GM15510 (cell line): ENCODE measurements at regions not wholly inside any gene's neighbourhood (a gene's known extent, or its start where the extent isn't known, plus 50 kb on each side); places are given as distances from the start of the nearest gene placed in this dataset.

Experiments
- POLR2A ChIP-seq: IDR thresholded peaks from 3 replicates; pipeline ENCODE4 v1.6.1; 2011; ENCODE audit warnings: borderline replicate concordance; ENCODE audit not compliant: insufficient read length; ENCODE audit errors: extremely low read depth

DNA sequence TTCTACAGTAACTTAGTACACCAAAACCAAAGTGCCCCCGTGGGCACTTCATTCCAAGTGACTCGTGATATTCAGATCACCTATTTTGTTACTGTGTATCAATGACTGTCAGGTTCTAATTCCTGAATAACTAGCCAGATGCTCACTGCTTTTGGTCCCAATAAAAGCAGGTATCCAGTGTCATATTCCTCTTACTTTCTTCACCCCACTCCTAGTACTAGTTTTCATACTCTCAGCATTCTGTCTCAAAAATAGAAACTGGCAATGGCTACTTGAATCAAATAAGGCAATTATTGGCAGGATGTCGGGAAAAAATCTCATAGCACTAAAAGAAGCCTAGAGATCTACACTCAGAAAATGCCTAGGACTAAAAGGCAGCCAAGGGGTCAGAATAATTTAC lies 84.6 kb downstream of the ZNF467 start:
- TF ChIP-seq POLR2A: no peak

DNA sequence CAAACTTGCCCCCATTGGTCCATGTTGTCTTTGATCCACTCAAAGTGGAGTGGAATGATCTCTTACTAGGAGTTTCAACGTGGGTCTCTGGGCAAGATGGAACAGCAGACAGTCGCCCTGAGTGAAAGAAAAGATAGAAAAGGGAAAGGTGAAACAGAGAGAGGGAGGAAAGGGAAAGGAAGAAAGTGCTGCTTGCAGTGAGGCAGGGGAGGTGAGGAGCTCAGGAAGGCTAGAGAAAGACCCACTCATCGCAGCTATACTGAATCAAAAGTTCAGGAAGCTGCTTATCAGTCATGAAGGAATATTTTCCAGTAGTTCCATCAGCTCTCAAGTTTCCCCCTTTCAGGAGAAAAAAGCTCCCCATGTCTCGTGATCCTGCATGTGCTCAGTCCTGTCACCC lies 86.9 kb downstream of the ZNF467 start:
- TF ChIP-seq POLR2A: no peak

DNA sequence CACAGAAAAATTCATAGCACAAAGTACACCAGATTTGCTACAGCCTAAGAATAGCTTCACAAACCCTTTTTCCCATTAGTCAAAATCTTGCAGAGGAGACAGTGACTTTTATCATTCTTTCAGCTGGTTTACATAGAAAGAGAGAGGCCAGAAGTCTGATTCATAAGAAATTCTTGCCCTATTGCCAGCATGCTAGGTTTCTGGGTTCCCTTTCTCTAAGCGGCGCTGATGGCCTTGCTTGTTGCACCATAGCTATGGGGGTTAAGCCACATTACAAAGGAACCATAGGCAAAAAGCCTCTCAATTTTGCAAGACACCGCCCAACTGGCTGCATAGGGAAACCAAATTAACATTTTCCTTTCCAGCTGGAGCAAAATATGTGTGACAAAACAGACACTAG lies 87.4 kb downstream of the ZNF467 start:
- no peak for TF ChIP-seq POLR2A

DNA sequence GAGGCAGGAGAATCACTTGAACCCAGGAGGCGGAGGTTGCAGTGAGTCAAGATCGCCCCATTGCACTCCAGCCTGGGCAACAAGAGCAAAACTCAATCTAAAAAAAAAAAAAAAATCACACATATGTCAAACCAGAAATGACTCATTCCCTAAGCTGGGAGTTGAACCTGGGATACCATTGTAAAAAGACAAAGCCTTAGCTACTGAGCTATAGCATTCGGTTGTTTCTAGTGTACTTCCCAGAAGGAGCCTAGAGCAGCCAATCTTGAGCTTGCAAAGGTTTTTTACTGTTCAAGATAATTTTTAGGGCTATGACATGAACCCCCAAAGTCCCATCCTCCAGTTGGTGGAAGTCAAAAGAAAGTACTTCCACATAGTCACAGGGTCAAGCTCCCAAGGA lies 87.9 kb downstream of the ZNF467 start:
- no peak for TF ChIP-seq POLR2A

DNA sequence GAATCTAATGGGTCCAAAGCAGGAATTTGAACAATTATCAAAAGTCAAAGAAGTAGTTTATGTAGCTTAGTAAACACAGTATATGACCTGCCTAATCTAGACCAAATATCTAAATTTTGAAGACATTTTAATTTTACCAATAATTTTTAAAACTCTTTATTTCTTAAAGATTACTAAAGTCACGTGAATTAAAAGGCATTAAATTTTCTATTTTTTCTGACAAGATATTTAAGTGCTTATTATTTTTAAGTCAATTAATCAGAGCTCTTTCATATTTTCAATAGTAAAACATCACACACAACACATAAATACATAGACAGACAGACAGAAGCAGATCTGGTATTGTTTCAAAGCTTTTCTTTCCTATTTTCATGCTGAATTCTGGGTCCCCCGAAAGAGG lies 89.5 kb downstream of the ZNF467 start:
- no peak for TF ChIP-seq POLR2A

DNA sequence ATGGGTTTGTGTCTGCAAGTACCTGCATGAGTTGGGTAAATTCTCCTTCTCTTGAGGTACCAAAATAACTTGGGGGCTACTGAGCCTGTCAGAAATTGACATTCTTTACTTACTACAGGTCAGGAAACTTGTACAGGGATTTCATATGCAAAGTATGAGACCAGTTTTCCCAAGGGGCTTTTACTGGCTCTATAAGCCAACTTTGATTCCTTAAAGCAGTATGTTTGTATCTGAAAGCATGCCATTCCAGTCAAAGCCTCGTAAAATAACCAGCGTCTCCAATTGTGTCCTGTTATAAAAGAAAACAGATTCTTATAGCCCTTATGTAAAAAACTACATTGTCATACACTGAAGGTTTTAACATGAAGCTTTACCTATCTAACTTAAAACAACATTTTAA lies 90.2 kb downstream of the ZNF467 start:
- TF ChIP-seq POLR2A: no peak

DNA sequence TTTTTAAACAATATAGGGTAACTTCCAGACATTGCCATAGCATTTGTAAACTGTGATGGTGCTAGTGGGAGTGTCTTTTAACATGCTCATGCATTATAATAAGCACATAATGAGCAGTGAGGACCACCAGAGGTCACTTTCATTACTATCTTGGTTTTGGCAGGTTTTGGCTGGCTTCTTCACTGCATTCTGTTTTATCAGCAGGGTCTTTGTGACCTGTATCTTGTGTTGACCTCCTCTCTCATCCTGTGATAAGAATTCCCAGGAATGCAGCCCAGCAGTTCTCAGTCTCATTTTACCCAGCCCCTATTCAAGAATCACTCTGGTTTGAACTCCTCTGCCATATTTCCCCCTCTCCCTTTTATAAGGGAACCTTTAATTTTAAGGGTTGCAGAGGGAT lies 91.3 kb downstream of the ZNF467 start:
- no peak for TF ChIP-seq POLR2A

DNA sequence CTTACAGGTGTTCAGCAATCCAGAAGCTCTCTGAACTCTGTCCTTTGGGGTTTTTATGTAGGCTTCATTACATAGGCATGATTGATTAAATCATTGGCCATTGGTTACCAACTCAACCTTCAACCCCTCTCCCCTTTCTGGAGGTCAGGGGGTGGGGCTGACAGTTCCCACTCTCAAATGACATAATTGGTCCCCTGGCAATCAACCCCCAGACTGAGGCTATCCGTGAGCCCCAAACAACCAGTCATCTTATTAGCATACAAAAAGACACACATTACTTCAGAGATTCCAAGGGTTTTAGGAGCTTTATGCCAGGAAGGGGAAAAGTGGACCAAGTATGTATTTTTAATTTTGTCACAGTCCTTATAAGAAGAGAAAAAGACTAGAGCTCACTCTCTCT lies 92.1 kb downstream of the ZNF467 start:
- TF ChIP-seq POLR2A: no peak

DNA sequence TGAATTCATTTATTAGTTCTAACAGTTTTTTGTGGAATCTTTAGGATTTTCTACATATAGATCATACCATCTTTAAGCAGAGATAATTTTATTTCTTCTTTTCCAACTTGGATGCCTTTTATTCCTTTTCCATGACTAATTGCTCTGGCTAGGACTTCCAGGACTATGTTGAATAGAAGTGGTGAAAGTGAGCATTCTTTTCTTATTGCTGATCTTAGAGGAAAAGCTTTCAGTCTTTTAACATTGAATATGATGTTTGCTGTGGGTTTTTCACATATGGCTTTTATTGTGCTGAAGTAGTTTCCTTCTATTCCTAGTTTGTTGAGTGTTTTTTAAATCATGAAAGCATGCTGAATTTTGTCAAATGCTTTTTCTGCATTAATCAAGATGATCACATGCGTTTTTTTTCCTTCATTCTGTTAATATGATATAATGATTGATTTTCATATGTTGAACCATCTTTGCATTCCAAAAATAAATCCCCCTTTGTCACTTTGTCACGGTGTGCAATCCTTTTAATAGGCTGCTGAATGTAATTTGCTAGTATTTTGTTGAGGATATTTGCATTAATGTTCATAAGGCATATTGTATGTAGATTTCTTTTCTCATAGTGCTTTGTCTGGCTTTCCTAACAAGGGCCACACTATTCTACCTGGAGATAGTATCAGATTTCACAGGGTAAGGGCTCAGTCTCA lies 92.9 kb downstream of the ZNF467 start:
- no peak for TF ChIP-seq POLR2A

DNA sequence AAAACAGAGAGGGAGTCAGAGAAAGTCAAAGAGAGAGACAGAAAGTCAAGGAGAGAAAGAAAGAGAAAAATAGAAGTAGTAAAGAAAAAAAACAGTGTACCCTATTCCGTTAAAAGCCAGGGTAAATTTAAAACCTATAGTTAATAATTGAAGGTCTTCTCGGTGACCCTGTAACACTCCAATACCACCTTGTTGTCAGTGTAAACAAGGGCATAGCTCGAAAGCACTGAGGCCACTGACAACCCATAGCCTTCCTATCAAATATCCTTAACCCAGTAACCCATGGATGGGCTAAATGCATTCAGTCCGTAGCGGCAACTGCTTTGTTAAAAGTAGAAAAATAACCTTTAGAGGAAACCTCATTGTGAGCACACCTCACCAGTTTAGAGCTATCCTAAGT lies 100.4 kb downstream of the ZNF467 start:
- no peak for TF ChIP-seq POLR2A

DNA sequence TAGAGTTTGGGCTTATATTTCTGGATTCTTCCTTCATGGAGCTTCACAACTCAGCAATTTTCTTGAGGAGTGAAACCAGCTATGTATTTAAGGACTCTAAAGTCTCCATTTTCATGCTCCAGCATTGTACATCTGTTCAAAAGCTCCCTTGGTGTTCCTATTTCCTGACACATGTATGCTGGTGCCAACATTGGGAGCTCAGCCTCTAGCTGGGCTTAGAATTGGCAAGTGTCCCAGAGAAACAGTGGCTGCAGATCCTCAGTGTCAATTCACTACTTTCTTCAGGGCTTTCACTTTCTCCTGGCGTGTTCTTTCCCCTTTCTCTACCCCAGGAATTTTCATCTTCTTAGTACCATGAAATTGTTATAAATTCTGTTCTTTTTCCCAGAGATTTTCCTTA lies 103.1 kb downstream of the ZNF467 start:
- no peak for TF ChIP-seq POLR2A

DNA sequence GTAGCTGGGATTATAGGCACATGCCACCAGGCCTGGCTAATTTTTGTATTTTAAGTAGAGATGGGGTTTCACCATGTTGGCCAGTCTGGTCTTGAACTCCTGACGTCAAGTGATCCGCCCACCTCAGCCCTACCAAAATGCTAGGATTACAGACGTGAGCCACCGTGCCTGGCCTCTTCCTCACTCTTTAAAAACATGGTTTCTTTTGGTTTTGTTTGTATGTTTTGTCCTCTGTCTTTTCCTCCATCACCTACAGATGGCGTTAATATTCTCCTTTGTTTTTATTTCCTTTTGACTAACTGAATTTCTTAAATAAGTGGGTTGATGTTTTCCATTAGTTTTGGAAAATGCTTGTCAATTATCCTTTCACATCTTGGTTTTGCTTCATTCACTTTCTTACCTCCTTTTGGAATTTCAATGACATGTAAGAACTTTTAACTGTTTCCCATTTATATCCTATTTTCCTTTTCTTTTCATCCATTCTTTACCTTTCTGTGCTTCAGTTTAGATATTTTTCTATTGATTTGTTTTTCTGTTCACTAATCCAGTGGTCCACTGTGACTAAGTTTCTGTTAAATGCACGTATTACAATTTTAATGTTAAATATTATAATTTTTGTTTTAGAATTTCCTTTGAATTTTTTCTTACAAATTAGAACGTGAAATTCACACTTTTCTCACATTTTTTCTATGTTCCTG lies 104.1 kb downstream of the ZNF467 start:
- no peak for TF ChIP-seq POLR2A

DNA sequence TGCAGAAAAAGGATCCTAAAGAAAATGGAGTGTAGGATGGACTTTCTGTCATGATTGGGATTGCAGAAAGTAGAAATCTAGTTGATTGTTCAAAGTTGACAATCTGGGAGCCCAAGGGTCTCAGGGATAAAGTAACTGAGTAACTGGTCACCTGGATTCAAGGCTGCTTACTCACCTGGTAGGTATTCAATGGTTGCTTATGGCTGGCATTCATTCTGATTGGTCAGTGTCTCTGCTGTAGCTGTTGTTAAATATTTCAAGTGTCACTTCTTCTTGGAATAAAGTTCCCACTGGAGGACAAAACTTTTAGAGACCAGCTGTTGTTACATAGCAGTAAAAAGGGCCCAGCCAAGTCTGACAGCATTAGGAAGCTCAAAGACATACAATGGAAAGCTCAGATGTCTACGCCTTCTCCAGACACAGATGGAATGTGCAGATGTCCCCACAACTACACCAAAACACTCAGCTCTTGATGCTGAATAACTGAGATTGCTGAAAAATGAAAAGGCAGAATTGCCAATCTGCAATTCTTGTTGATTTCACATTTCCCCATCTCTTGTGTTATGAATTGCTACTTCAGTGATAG lies 106.9 kb downstream of the ZNF467 start:
- TF ChIP-seq POLR2A: no peak

DNA sequence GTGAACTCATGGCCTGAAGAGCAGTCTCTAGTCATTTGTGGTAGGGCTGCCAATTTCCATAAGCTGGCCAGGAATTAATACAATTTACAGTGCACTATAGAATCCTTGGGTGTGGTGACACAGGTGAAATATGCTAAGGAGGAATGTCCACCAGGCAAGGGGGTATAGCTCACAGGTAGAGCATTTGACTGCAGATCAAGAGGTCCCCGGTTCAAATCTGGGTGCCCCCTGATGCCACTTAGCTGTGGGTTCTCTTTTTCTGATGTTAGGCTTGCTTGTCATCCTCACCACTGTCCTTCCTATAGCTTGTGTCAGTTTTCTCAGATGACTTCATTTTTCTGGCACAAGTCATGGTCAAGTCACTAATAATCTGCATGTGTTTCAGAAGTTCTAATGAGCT lies 108.7 kb downstream of the ZNF467 start:
- TF ChIP-seq POLR2A: no peak

DNA sequence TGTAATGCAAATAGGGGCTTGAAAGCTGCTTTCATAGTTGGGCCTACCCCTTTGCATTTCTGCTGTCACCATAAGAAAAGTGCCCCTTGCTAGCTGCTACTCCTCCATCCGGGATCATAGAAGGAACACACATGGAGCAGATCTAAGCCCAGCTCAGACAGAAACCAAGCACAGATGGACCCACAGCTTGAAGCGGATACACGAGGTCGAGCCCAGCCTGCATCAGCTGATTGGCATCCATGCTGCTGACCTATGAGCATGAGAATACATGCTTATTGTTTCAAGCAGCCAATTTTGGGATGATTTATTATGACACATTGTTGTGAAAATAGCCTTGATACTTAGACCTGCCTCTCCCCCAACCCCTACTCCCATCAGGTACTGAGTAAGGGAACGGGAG lies 109.2 kb downstream of the ZNF467 start:
- no peak for TF ChIP-seq POLR2A

DNA sequence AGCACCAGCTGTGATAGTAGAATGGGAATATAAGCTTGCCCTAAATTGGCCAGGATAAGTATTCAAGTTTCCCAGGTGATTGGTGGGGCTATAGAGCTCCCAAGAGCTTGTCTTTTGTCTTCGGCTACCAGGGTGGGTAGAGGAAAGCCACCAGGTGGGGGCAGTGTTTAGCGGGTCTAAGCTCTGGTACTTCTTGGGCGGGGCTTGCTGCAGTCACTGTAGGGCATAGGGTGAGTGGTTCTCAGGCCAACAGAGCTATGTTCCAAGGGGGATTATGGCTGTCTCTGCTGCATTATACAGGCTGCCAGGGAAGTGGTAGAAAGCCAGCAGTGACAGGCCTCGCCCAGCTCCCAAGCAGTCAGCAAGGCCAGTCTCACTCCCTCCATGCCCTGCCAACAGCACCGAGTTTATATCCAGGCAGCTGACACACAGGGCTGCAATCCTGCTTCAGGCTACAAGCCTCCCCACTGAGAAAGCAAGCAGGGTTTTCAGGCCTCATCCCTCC lies 110.7 kb downstream of the ZNF467 start:
- no peak for TF ChIP-seq POLR2A

DNA sequence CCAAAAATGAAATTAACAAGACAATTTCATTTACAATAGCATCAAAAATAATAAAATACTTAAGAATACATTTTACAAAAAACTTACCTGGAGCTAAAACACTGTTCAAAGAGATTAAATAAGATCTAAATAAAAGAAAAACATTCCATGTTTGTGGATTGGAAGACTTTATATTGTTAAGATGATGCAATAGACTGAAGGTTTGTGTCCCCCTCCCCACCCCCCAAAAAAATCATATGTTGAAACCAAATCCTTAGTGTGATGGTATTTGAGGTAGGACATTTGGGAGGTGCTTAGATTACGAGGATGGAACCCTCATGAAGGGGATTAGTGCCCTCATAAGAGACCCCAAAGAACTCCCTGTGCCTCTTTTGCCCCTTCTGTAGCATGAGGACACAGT lies 117.6 kb downstream of the ZNF467 start:
- no peak for TF ChIP-seq POLR2A

DNA sequence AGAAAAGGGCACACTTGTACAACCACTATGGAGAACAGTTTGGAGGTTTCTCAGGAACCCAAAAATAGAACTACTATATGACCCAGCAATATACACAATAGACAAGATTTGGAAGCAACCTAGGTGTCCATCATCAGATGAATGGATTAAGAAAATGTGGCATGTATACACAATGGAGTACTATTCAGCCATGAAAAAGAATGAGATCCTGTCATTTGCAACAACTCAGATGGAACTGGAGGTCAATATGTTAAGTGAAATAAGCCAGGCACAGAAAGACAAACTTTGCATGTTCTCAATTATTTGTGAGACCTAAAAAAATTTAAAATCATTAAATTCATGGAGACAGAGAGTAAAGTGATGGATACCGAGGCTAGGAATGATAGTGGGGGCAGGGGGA lies 118.8 kb downstream of the ZNF467 start:
- TF ChIP-seq POLR2A: no peak
